Spleen (tissue), 11 donors: ENCODE measurements at regions not wholly inside any gene's neighbourhood (a gene's known extent, or its start where the extent isn't known, plus 50 kb on each side); places are given as distances from the start of the nearest gene placed in this dataset.

Experiments
- DNase-seq: peaks from one replicate; pipeline ENCODE4 v3.0.0-alpha.2; 2020
- H3K27ac ChIP-seq, 8 donors: fragments of 200-600 bp; sonication (generic) in 7 of 8; 1 replicate in 4 of 8; 2 replicates in 4 of 8; pipeline versions ENCODE4 v1.5.0 to v1.8.0; 2016 to 2021; ENCODE audit warnings: inconsistent platforms in 4 of 8, mild to moderate bottlenecking in 4 of 8, moderate library complexity in 1 of 8
- H3K27me3 ChIP-seq, 7 donors: fragments of 200-600 bp; sonication (generic) in 6 of 7; replicated peaks in 1 of 7; 1 replicate in 4 of 7; 2 replicates in 3 of 7; pipeline versions ENCODE4 v1.5.0 to v1.8.0; 2016 to 2021; ENCODE audit warnings: inconsistent platforms in 3 of 7, mild to moderate bottlenecking in 1 of 7
- H3K36me3 ChIP-seq, 6 donors: fragments of 200-600 bp; sonication (generic) in 5 of 6; 1 replicate in 4 of 6; 2 replicates in 2 of 6; pipeline versions ENCODE4 v1.5.0 to v1.8.0; 2016 to 2021; ENCODE audit warnings: inconsistent platforms in 2 of 6
- H3K4me1 ChIP-seq, 6 donors: fragments of 200-600 bp; sonication (generic) in 5 of 6; 1 replicate in 3 of 6; 2 replicates in 3 of 6; pipeline versions ENCODE4 v1.5.0 to v1.8.0; 2016 to 2021; ENCODE audit warnings: inconsistent platforms in 3 of 6
- H3K4me3 ChIP-seq, 8 donors: fragments of 200-600 bp; sonication (generic) in 7 of 8; 1 replicate in 4 of 8; 2 replicates in 4 of 8; pipeline versions ENCODE4 v1.5.0 to v1.8.0; 2016 to 2021; ENCODE audit warnings: inconsistent platforms in 4 of 8, mild to moderate bottlenecking in 4 of 8, moderate library complexity in 2 of 8
- H3K9me3 ChIP-seq, 8 donors: fragments of 200-600 bp; sonication (generic) in 7 of 8; 1 replicate in 4 of 8; 2 replicates in 4 of 8; pipeline versions ENCODE4 v1.5.0 to v1.8.0; 2016 to 2021; ENCODE audit warnings: inconsistent platforms in 4 of 8
- POLR2A ChIP-seq, 3 donors: fragments of 450-650 bp; IDR thresholded peaks; one replicate each; pipeline ENCODE4 v1.5.1; 2017; ENCODE audit warnings: antibody characterized with exemption in 3 of 3, mild to moderate bottlenecking in 1 of 3
- POLR2AphosphoS5 ChIP-seq, 3 donors: sonication (generic); formaldehyde crosslinking; IDR thresholded peaks; one replicate each; pipeline ENCODE4 v1.5.1; 2017; ENCODE audit warnings: antibody characterized with exemption in 3 of 3
- WGBS, 5 donors: extraction: QIAGEN DNeasy Blood & Tissue Kit in 3 of 5; methylation state at CpG; one replicate each; pipeline versions ENCODE4 v1.1.5 to v1.1.7; 2013 to 2018; 5-methylcytosine and 5-hydroxymethylcytosine counted together
- intact Hi-C: fragments of 100-400 bp; cut with DNase I; formaldehyde crosslinking; loops from one replicate; pipeline ENCODE4 v1.15.0; 2023; ENCODE audit warnings: low total_unique reads
- TF ChIP-seq, protein P1 (sequence below), 11 experiments: fragments of 200-600 bp in 7 of 11; fragments of 450-650 bp in 4 of 11; sonication (generic) in 4 of 11; IDR thresholded peaks in 8 of 11; conservative IDR thresholded peaks in 3 of 11; 1 replicate in 7 of 11; 2 replicates in 4 of 11; pipeline versions ENCODE4 v1.4.0 to v1.8.0; 2016 to 2021; ENCODE audit warnings: antibody characterized with exemption in 11 of 11, inconsistent platforms in 4 of 11, mild to moderate bottlenecking in 1 of 11
- donor health status: healthy with polysubstance abuse.
- donor health status: DM: no; HTN: no; CAD: no; lungs with moderate emphysema.
- donor health status: DM: no; HTN: no; CAD: no.
- donor health status: Bipolar disorder and iron deficiency.
- donor health status: healthy.
- donor health status: DM: no; HTN: no; CAD: no.
- donor health status: DM: yes; HTN: yes; CAD: no.

DNA sequence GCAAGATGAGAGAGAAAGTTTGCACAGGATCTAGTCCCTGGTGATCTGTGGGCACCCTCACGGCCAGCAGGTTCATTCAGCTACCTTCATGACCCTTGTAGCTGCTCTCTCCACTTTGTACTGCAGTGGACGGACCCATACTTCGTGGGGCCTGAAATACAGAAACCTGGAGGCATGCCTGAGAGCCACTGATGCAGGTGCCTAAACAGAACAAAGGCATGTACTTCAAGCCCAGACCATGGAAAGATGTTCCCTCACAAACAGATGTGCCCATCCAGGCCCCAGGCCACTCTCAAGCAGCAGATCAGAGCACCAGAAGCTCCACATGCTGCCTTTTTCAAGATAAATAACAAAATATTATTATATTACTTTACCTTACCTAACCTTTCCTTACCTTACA, 1629.0 kb downstream of the ARAP2 start:
- Histone ChIP-seq H3K36me3 (no peaks in the 10 kb centered on the region), H3K4me3 (no peak overlapping the region), H3K27ac (no peak overlapping the region), H3K27me3 (no peaks in the 10 kb centered on the region), H3K9me3 (no peaks in the 10 kb centered on the region), H3K4me1 (no peaks in the 10 kb centered on the region)
- DNase-seq, result peak; percentile 11
- intact Hi-C loops, result no loop called here
- TF ChIP-seq POLR2AphosphoS5 (IDR thresholded peaks at IDR 0.05) (no peak), POLR2A (IDR thresholded peaks at IDR 0.05) (no peak)
- TF ChIP-seq, protein P1, sequence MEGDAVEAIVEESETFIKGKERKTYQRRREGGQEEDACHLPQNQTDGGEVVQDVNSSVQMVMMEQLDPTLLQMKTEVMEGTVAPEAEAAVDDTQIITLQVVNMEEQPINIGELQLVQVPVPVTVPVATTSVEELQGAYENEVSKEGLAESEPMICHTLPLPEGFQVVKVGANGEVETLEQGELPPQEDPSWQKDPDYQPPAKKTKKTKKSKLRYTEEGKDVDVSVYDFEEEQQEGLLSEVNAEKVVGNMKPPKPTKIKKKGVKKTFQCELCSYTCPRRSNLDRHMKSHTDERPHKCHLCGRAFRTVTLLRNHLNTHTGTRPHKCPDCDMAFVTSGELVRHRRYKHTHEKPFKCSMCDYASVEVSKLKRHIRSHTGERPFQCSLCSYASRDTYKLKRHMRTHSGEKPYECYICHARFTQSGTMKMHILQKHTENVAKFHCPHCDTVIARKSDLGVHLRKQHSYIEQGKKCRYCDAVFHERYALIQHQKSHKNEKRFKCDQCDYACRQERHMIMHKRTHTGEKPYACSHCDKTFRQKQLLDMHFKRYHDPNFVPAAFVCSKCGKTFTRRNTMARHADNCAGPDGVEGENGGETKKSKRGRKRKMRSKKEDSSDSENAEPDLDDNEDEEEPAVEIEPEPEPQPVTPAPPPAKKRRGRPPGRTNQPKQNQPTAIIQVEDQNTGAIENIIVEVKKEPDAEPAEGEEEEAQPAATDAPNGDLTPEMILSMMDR (IDR thresholded peaks at IDR 0.05 in 8 of 11, conservative IDR thresholded peaks at IDR 0.05 in 3 of 11), result no peak
- 59 to 77% (median 70%) methylated on average over 3 of the region's 3 CpGs for WGBS, 5 donors

DNA sequence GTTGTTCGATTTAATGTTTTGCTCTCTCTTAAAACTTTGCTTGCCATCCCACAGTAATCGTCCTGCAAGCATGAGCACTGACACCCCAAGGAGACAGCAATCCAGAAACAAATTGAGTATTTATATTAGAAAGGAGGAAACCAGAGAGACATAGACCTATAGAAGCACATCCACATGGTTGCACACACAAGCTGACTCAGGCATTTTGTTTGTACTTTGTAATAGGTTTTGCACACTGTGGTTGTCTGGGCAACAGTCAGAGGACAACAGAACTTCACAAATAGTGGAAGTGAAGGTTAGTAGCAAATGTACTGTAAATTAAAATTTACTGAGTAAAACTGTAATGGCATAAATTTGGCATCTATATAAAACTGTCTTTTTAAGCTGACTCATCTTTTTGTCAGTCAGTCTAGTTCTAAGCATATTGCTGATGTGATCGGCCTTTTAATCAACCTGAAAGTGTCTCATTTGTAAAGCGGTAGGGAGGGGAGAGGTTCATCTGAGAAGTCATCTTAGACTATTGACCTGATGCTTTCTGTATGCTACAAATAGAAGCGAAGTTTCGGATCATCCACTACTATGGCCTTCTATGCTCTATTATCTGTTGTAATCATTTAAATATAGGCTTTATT, 1624.7 kb downstream of the ARAP2 start:
- no peaks in the 10 kb centered on the region for H3K36me3 ChIP-seq
- 79 to 87% (median 83%) methylated on average over 6 of the region's 6 CpGs for WGBS, 5 donors
- H3K27ac ChIP-seq, result no peak overlapping the region
- peaks cover 0 to 15% (median 4%) of the 10 kb centered on the region in 8 donors for H3K9me3 ChIP-seq
- H3K4me1 ChIP-seq, result no peaks in the 10 kb centered on the region
- intact Hi-C loops, result no loop called here
- no peak for TF ChIP-seq POLR2A (IDR thresholded peaks at IDR 0.05)
- TF ChIP-seq POLR2AphosphoS5 (IDR thresholded peaks at IDR 0.05), result no peak
- TF ChIP-seq, protein P1 (IDR thresholded peaks at IDR 0.05 in 8 of 11, conservative IDR thresholded peaks at IDR 0.05 in 3 of 11), result no peak
- H3K4me3 ChIP-seq, result no peak overlapping the region
- no peaks in the 10 kb centered on the region for H3K27me3 ChIP-seq
- no peak for DNase-seq

DNA sequence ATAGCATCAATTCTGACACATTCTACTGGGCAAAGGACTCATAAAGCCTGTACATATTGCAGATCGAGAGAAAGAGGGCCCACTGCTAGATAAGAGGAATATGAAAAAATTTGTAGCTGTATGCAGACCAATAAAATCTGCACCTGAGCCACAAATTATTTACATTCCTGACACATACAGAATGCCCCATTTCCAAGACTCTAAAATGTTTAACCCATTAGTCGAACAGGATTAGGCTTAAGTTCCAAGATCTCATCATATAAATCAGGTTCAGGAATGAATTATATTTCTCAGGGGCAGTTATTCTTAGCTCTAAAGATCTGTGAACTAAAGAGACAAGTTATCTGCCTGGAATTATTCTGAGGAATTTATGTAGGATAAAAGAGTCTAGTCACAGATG, 1615.8 kb downstream of the ARAP2 start:
- 73 to 84% (median 80%) methylated on average over 2 of the region's 2 CpGs for WGBS, 5 donors
- H3K9me3 ChIP-seq, result peaks cover 0 to 25% (median 11%) of the 10 kb centered on the region in 8 donors
- no peaks in the 10 kb centered on the region for H3K27me3 ChIP-seq
- H3K36me3 ChIP-seq, result no peaks in the 10 kb centered on the region
- DNase-seq, result no peak
- no peaks in the 10 kb centered on the region for H3K4me1 ChIP-seq
- H3K4me3 ChIP-seq, result no peak overlapping the region
- intact Hi-C loops, result no loop called here
- TF ChIP-seq, protein P1 (IDR thresholded peaks at IDR 0.05 in 8 of 11, conservative IDR thresholded peaks at IDR 0.05 in 3 of 11), result no peak
- no peak for TF ChIP-seq POLR2AphosphoS5 (IDR thresholded peaks at IDR 0.05)
- TF ChIP-seq POLR2A (IDR thresholded peaks at IDR 0.05), result no peak
- no peak overlapping the region for H3K27ac ChIP-seq

DNA sequence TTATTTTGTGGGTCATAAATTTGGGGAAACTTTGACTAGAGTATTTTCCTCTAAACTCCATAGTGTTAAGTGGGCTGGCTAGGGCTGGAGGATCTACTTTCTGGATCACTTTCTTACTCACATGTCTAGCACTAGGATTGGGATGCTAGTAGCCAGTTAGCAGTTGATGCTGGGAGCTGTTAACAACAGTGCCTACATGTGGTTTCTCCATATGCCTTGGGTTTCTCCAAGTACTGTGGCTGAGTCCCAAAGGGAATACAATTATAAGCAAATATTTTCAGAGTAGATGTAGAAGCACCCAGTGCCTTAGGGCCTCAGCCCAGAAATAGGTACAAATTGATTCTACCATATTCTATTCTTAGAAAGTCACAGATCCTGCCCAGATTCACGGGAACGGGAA, 1614.9 kb downstream of the ARAP2 start:
- Histone ChIP-seq H3K36me3 (no peaks in the 10 kb centered on the region), H3K4me1 (no peaks in the 10 kb centered on the region), H3K4me3 (no peak overlapping the region), H3K9me3 (peaks cover 0 to 22% (median 11%) of the 10 kb centered on the region in 8 donors), H3K27ac (no peak overlapping the region), H3K27me3 (no peaks in the 10 kb centered on the region)
- intact Hi-C loops, result no loop called here
- WGBS, 5 donors, result 79 to 89% (median 82%) methylated on average over 2 of the region's 2 CpGs
- no peak for DNase-seq
- TF ChIP-seq POLR2AphosphoS5 (IDR thresholded peaks at IDR 0.05) (no peak), POLR2A (IDR thresholded peaks at IDR 0.05) (no peak)
- TF ChIP-seq, protein P1 (IDR thresholded peaks at IDR 0.05 in 8 of 11, conservative IDR thresholded peaks at IDR 0.05 in 3 of 11), result no peak
